PFSK-1 (cell line): ENCODE measurements at regions not wholly inside any gene's neighbourhood (a gene's known extent, or its start where the extent isn't known, plus 50 kb on each side); places are given as distances from the start of the nearest gene placed in this dataset.

ENCODE experiments used
- FOXP2 ChIP-seq: optimal IDR thresholded peaks from 2 replicates; pipeline ENCODE3; 2011; ENCODE audit warnings: borderline replicate concordance, control low read depth, inconsistent platforms; ENCODE audit not compliant: insufficient read depth; ENCODE audit errors: extremely low read length, extremely low read depth
- POLR2AphosphoS5 ChIP-seq: IDR thresholded peaks from 2 replicates; pipeline ENCODE4 v1.6.1; 2012; ENCODE audit warnings: low read depth, mild to moderate bottlenecking, control low read depth, low read length, moderate library complexity
- REST ChIP-seq, 2 experiments: IDR thresholded peaks; 2 replicates each; pipeline versions ENCODE4 v1.6.1 to v1.8.0; 2011 to 2012; ENCODE audit warnings: low read depth in 2 of 2, low read length in 2 of 2, control low read depth in 1 of 2, inconsistent platforms in 1 of 2, mild to moderate bottlenecking in 1 of 2, moderate library complexity in 1 of 2; ENCODE audit not compliant: insufficient read depth in 1 of 2
- SIN3A ChIP-seq: IDR thresholded peaks from 2 replicates; pipeline ENCODE4 v1.6.1; 2012; ENCODE audit warnings: mild to moderate bottlenecking, low read length, moderate library complexity, borderline replicate concordance; ENCODE audit not compliant: insufficient read depth
- TAF1 ChIP-seq: IDR thresholded peaks from 2 replicates; pipeline ENCODE4 v1.6.1; 2012; ENCODE audit warnings: low read length, control low read depth, borderline replicate concordance; ENCODE audit not compliant: insufficient read depth

GRCh38 chr12:111267144-111267543, 101.8 kb downstream of the PHETA1 start:
- TF ChIP-seq TAF1 = no peak

DNA sequence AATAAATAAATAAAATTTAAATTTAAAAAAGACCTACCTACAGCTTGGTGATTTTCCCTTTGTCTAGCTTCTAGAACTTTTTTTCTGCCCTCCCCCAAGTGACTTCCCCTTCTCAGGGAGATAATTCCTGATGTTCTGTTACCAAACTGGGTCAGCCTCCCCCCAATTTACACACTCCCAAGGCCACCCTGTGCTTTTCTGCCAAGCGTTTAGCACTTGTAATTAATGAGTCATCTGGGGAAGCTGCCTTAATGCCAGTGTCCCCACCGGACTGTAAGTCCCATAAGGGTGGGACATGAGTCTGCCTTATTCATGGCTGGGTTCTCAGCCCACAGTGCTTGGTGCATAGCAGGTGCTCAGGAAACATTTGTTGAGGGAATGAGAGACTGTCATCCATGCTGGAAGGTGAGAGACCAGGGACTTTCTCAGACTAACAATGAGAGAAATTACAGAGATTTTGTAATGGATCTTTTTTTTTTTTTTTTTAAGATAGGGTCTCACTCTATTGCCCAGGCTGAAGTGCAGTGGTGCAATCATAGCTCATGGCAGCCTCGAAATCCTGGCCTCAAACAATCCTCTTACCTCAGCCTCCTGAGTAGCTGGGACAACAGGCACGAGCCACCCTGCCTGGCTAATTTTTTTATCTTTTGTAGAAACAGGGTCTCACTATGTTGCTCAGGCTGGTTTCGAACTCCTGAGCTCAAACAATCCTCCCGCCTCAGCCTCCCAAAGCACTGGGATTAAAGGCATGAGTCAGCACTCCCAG, 106.8 kb downstream of the PHETA1 start:
- TF ChIP-seq POLR2AphosphoS5 (no peak), SIN3A (no peak), REST (IDR thresholded peaks at IDR 0.05; ENCODE audit: insufficient read depth in 1 of 2, low read depth in 2 of 2, low read length in 2 of 2) (no peak), FOXP2 (no peak), TAF1 (no peak)

- TF ChIP-seq SIN3A (no peak), FOXP2 (no peak), REST (IDR thresholded peaks at IDR 0.05; ENCODE audit: insufficient read depth in 1 of 2, low read depth in 2 of 2, low read length in 2 of 2) (no peak)
Observed at GRCh38 chr12:111260732-111261131, 108.2 kb downstream of the PHETA1 start.

- no peak for TF ChIP-seq REST (IDR thresholded peaks at IDR 0.05; ENCODE audit: insufficient read depth in 1 of 2, low read depth in 2 of 2, low read length in 2 of 2)
- TF ChIP-seq FOXP2 = no peak
- no peak for TF ChIP-seq TAF1
- no peak for TF ChIP-seq POLR2AphosphoS5
- TF ChIP-seq SIN3A = no peak
Observed at GRCh38 chr12:111259231-111259630, 109.7 kb downstream of the PHETA1 start.

DNA sequence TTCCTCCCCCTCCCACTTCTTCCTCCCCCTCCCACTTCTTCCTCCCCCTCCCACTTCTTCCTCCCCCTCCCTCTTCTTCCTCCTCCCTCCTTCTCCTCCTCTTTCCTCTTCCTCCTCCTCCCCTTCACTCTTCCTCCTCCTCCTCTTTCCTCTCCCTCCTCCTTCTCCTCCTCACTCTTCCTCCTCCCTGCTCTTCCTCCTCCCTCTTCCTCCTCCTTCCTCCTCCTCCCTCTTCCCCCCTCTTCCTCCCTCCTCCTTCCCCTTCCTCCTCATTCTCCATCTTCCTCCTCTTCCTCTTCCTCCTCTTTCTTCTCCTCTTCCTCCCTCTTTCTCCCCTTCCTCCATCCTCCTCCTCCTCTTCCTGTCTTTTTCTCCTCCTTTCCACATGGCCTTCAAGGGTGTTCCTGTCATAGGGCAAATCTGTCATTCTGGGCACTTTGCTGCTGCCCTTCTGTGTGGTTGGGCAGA, 111.4 kb downstream of the PHETA1 start:
- no peak for TF ChIP-seq TAF1
- TF ChIP-seq POLR2AphosphoS5 = no peak
- no peak for TF ChIP-seq REST (IDR thresholded peaks at IDR 0.05; ENCODE audit: insufficient read depth in 1 of 2, low read depth in 2 of 2, low read length in 2 of 2)
- TF ChIP-seq SIN3A = no peak
- TF ChIP-seq FOXP2 = no peak
